CD14-positive monocyte (primary cell): ENCODE measurements at regions not wholly inside any gene's neighbourhood (a gene's known extent, or its start where the extent isn't known, plus 50 kb on each side); places are given as distances from the start of the nearest gene placed in this dataset.

Experiments used
- DNase-seq, 3 donors: peaks; one replicate each; pipeline ENCODE4 v3.0.0-alpha.2; 2011 to 2022
- H2AFZ ChIP-seq: 2 replicates; pipeline ENCODE4 v1.6.0; 2012; ENCODE audit warnings: mild to moderate bottlenecking, low read depth, low read length, inconsistent platforms; ENCODE audit not compliant: insufficient read depth, poor library complexity, severe bottlenecking
- H3K27ac ChIP-seq, 2 donors: 1 replicate in 1 of 2; 2 replicates in 1 of 2; pipeline ENCODE4 v1.5.1; 2012 to 2013; ENCODE audit warnings: low read length in 2 of 2, control low read depth in 1 of 2, inconsistent platforms in 1 of 2, low read depth in 1 of 2, mild to moderate bottlenecking in 1 of 2
- H3K27me3 ChIP-seq, 2 donors: one replicate each; pipeline versions ENCODE4 v1.6.0 to v1.6.1; 2011 to 2013; ENCODE audit warnings: low read length in 2 of 2; ENCODE audit not compliant: control insufficient read depth in 2 of 2, insufficient read depth in 2 of 2
- H3K36me3 ChIP-seq, 2 donors: replicated peaks in 1 of 2; 1 replicate in 1 of 2; 2 replicates in 1 of 2; pipeline versions ENCODE4 v1.5.1 to v1.6.1; 2012 to 2013; ENCODE audit warnings: low read length in 2 of 2, control low read depth in 1 of 2, inconsistent platforms in 1 of 2, mild to moderate bottlenecking in 1 of 2; ENCODE audit not compliant: insufficient read depth in 2 of 2, control insufficient read depth in 1 of 2
- H3K4me1 ChIP-seq, 2 donors: 1 replicate in 1 of 2; 2 replicates in 1 of 2; pipeline versions ENCODE4 v1.5.1 to v1.6.1; 2012 to 2013; ENCODE audit warnings: low read length in 2 of 2, control low read depth in 1 of 2, inconsistent platforms in 1 of 2, mild to moderate bottlenecking in 1 of 2, moderate library complexity in 1 of 2; ENCODE audit not compliant: insufficient read depth in 2 of 2, control insufficient read depth in 1 of 2
- H3K4me2 ChIP-seq: replicated peaks from 2 replicates; pipeline ENCODE3; 2012; ENCODE audit warnings: low read length, moderate library complexity, mild to moderate bottlenecking; ENCODE audit not compliant: poor library complexity, severe bottlenecking; ENCODE audit errors: extremely low read depth
- H3K4me3 ChIP-seq, 3 experiments: fragments of 200-600 bp in 1 of 3; sonication (generic) in 1 of 3; replicated peaks in 1 of 3; 1 replicate in 2 of 3; 2 replicates in 1 of 3; pipeline ENCODE4 v1.5.1; 2011 to 2013; ENCODE audit warnings: low read length in 3 of 3, mild to moderate bottlenecking in 3 of 3, control low read depth in 2 of 3, low read depth in 2 of 3, inconsistent platforms in 1 of 3, moderate library complexity in 1 of 3
- H3K79me2 ChIP-seq: 2 replicates; pipeline ENCODE4 v1.6.0; 2012; ENCODE audit warnings: mild to moderate bottlenecking, control low read depth, inconsistent platforms, low read length, moderate library complexity; ENCODE audit not compliant: insufficient read depth
- H3K9ac ChIP-seq: 2 replicates; pipeline ENCODE4 v1.6.0; 2017; ENCODE audit warnings: low read length, mild to moderate bottlenecking; ENCODE audit not compliant: insufficient read depth, poor library complexity, severe bottlenecking
- H3K9me3 ChIP-seq, 2 donors: replicated peaks in 1 of 2; 1 replicate in 1 of 2; 2 replicates in 1 of 2; pipeline versions ENCODE4 v1.5.1 to v1.6.1; 2012 to 2013; ENCODE audit warnings: low read length in 2 of 2, control low read depth in 1 of 2; ENCODE audit not compliant: control insufficient read depth in 1 of 2, insufficient read depth in 1 of 2
- H4K20me1 ChIP-seq: 2 replicates; pipeline ENCODE4 v1.6.0; 2012; ENCODE audit warnings: mild to moderate bottlenecking, low read length, control low read depth, moderate library complexity; ENCODE audit not compliant: insufficient read depth
- H3K27ac Mint-ChIP-seq, 7 donors: one replicate each; pipeline ENCODE4 v1.8.0; 2020; ENCODE audit warnings: mild to moderate bottlenecking in 7 of 7, mixed read lengths in 7 of 7, moderate library complexity in 6 of 7, inconsistent platforms in 2 of 7
- H3K27me3 Mint-ChIP-seq, 3 donors: one replicate each; pipeline ENCODE4 v1.8.0; 2021 to 2022; ENCODE audit warnings: low read depth in 3 of 3, mild to moderate bottlenecking in 3 of 3, mixed read lengths in 3 of 3, moderate library complexity in 3 of 3, inconsistent platforms in 1 of 3
- H3K36me3 Mint-ChIP-seq, 2 donors: one replicate each; pipeline ENCODE4 v1.8.0; 2020; ENCODE audit warnings: mixed read lengths in 2 of 2, inconsistent platforms in 1 of 2, mild to moderate bottlenecking in 1 of 2
- H3K4me1 Mint-ChIP-seq: one replicate; pipeline ENCODE4 v1.8.0; 2020; ENCODE audit warnings: mild to moderate bottlenecking, mixed read lengths
- H3K4me3 Mint-ChIP-seq, 2 donors: one replicate each; pipeline ENCODE4 v1.8.0; 2020; ENCODE audit warnings: mild to moderate bottlenecking in 2 of 2, mixed read lengths in 2 of 2, moderate library complexity in 1 of 2
- H3K9me3 Mint-ChIP-seq, 7 donors: one replicate each; pipeline ENCODE4 v1.8.0; 2020 to 2022; ENCODE audit warnings: mixed read lengths in 7 of 7, mild to moderate bottlenecking in 6 of 7, moderate library complexity in 6 of 7, inconsistent platforms in 2 of 7
- CTCF ChIP-seq: fragments of 200-600 bp; IDR thresholded peaks from one replicate; pipeline ENCODE4 v1.8.0; 2022; ENCODE audit warnings: antibody characterized with exemption, mild to moderate bottlenecking
- WGBS: methylation state at CpG from one replicate; pipeline ENCODE4 v1.1.5; 2013; ENCODE audit warnings: missing lambda C conversion rate; ENCODE audit not compliant: insufficient coverage; 5-methylcytosine and 5-hydroxymethylcytosine counted together
- intact Hi-C, 2 donors: fragments of 100-400 bp; cut with micrococcal nuclease; formaldehyde crosslinking; loops; one replicate each; pipeline versions ENCODE4 v1.15.0 to v1.15.1; 2023

- Histone ChIP-seq H3K4me1 (no peaks in the 10 kb centered on the region), H3K9ac (no peak overlapping the region), H2AFZ (no peak overlapping the region), H3K4me2 (no peak overlapping the region), H4K20me1 (no peaks in the 10 kb centered on the region), H3K27ac (no peak overlapping the region), H3K79me2 (no peaks in the 10 kb centered on the region), H3K36me3 (no peaks in the 10 kb centered on the region), H3K9me3 (peaks cover 6 to 10% of the 10 kb centered on the region in 2 donors), H3K27me3 (no peaks in the 10 kb centered on the region), H3K4me3 (no peak overlapping the region)
- Mint-ChIP-seq H3K27ac (no peak overlapping the region), H3K4me1 (no peaks in the 10 kb centered on the region), H3K36me3 (no peaks in the 10 kb centered on the region), H3K4me3 (no peak overlapping the region), H3K9me3 (peaks cover 3 to 22% (median 7%) of the 10 kb centered on the region in 7 donors), H3K27me3 (no peaks in the 10 kb centered on the region)
- intact Hi-C loops: no loop called here
- TF ChIP-seq CTCF: no peak
- WGBS: 80% methylated on average over 2 of the region's 3 CpGs
- no peak for DNase-seq
These were observed 184.9 kb upstream of the GNAI1 start for GRCh38 chr7:79949778-79950177.

DNA sequence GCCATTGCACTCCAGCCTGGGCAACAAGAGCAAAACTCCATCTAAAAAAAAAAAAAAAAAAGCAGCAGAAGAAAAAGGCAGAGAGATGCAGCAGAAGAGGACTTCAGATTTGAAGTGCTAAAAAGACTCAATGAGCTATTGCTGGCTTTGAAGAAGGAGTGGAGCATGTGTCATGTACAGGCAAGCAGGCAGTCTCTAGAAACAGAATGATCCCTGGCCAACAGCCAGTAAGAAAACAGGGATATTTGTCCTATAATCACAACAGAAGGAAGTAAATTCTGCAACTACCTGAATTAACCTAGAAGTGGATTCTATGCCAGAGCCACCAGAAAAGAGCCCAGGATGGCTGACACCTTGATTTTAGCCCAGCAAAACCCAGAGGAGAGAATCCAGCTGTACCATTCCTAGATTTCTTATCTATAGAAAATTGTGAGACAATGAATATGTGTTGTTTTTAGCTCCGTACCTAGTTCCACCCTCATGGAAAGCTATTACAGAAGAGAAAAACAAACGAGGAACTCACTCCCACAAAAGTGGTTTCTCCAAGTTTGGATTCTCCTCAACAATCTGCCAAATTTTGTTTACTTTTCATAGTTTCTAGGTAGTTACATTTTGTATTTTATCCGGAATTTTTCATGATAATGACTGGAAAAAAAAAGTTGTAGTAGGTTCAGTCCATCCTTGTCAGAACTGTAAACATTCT, 198.2 kb upstream of the GNAI1 start:
- no peaks in the 10 kb centered on the region for H4K20me1 ChIP-seq
- H2AFZ ChIP-seq: no peak overlapping the region
- WGBS: no CpG with 5 or more reads among the region's 3 CpGs
- TF ChIP-seq CTCF: no peak
- intact Hi-C loops: no loop called here
- H3K27ac ChIP-seq: no peak overlapping the region
- Mint-ChIP-seq H3K4me3 (no peak overlapping the region), H3K36me3 (no peaks in the 10 kb centered on the region), H3K27me3 (peaks cover 0 to 1% (median 0%) of the 10 kb centered on the region in 3 donors), H3K9me3 (peaks cover 2 to 17% (median 8%) of the 10 kb centered on the region in 7 donors), H3K4me1 (no peaks in the 10 kb centered on the region), H3K27ac (no peak overlapping the region)
- H3K27me3 ChIP-seq: no peaks in the 10 kb centered on the region
- DNase-seq: no peak
- H3K4me3 ChIP-seq: no peak overlapping the region
- no peak overlapping the region for H3K9ac ChIP-seq
- peaks cover 5% of the 10 kb centered on the region in 2 donors for H3K9me3 ChIP-seq
- H3K4me2 ChIP-seq: no peak overlapping the region
- no peaks in the 10 kb centered on the region for H3K4me1 ChIP-seq
- H3K79me2 ChIP-seq: no peaks in the 10 kb centered on the region
- no peaks in the 10 kb centered on the region for H3K36me3 ChIP-seq
